A549 (cell line): ENCODE measurements at regions not wholly inside any gene's neighbourhood (a gene's known extent, or its start where the extent isn't known, plus 50 kb on each side); places are given as distances from the start of the nearest gene placed in this dataset.

Experiments
- MYC ChIP-seq: IDR thresholded peaks from 2 replicates; pipeline ENCODE4 v1.6.1; 2012; ENCODE audit warnings: mild to moderate bottlenecking, inconsistent platforms, low read length, improper control_type of control experiment, borderline replicate concordance
- POLR2A ChIP-seq: IDR thresholded peaks from 2 replicates; pipeline ENCODE4 v1.6.1; 2012; ENCODE audit warnings: mild to moderate bottlenecking, low read length
- RCOR1 ChIP-seq: fragments of 150-350 bp; IDR thresholded peaks from 2 replicates; pipeline ENCODE4 v1.6.1; 2014; ENCODE audit warnings: antibody characterized with exemption, low read length, low read depth
- RFX5 ChIP-seq: fragments of 450-650 bp; IDR thresholded peaks from 2 replicates; pipeline ENCODE4 v1.7.1; 2014; ENCODE audit warnings: antibody characterized with exemption, mild to moderate bottlenecking, moderate library complexity
- TF ChIP-seq, protein P1 (sequence below): fragments of >200 bp; sonication (Bioruptor Twin); formaldehyde crosslinking; IDR thresholded peaks from 3 replicates; pipeline ENCODE4 v1.5.1; 2016

DNA sequence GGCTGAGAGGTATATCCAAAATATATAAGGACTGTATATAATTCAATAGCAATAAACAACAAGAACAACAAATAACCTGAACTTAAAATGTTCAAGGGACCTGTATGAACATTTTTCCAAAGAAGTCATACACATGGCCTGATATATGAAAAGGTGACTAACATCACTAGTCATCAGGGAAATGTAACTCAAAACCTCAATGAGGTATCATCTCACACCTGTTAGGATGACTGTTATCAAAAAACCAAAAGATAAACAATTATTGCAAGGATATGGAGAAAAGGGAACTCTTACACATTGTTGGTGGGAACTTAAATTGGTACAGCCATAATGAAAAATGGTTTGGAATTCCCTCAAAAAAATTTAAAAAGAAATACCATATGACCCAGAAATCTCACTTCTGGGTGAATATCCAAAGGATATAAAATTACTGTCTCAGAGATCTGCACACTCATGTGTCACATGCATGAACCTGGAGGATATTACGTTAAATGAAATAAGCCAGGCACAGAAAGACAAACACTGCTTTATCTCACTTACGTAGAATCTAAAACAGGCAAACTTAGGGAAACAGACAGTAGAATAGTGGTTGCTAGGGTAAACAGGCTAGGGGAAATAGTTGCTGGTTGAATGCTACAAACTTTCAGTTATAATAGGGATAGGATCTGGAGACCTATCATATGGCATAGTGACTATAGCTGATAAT is 334.5 kb upstream of the MMADHC start:
- TF ChIP-seq POLR2A, result no peak
- TF ChIP-seq, protein P1, sequence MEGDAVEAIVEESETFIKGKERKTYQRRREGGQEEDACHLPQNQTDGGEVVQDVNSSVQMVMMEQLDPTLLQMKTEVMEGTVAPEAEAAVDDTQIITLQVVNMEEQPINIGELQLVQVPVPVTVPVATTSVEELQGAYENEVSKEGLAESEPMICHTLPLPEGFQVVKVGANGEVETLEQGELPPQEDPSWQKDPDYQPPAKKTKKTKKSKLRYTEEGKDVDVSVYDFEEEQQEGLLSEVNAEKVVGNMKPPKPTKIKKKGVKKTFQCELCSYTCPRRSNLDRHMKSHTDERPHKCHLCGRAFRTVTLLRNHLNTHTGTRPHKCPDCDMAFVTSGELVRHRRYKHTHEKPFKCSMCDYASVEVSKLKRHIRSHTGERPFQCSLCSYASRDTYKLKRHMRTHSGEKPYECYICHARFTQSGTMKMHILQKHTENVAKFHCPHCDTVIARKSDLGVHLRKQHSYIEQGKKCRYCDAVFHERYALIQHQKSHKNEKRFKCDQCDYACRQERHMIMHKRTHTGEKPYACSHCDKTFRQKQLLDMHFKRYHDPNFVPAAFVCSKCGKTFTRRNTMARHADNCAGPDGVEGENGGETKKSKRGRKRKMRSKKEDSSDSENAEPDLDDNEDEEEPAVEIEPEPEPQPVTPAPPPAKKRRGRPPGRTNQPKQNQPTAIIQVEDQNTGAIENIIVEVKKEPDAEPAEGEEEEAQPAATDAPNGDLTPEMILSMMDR, result no peak
- no peak for TF ChIP-seq RFX5
- no peak for TF ChIP-seq RCOR1
- TF ChIP-seq MYC, result no peak
